Coronary artery (tissue), 2 donors: ENCODE measurements at regions not wholly inside any gene's neighbourhood (a gene's known extent, or its start where the extent isn't known, plus 50 kb on each side); places are given as distances from the start of the nearest gene placed in this dataset.
"Not testable (repeated sequence)": the region's sequence is repeated elsewhere in the genome, so short reads cannot be mapped to it uniquely, and the experiment has no call there.

ENCODE experiments used
- DNase-seq: peaks from one replicate; pipeline ENCODE4 v3.0.0-alpha.2; 2017; ENCODE audit warnings: low spot score
- H3K27ac ChIP-seq, 2 donors: fragments of 200-600 bp; sonication (generic); one replicate each; pipeline ENCODE4 v1.5.1; 2016 to 2019
- H3K4me3 ChIP-seq: fragments of 200-600 bp; sonication (generic); 2 replicates; pipeline ENCODE4 v1.5.1; 2016; ENCODE audit warnings: mild to moderate bottlenecking, moderate library complexity
- CTCF ChIP-seq: fragments of 200-600 bp; sonication (generic); IDR thresholded peaks from one replicate; pipeline ENCODE4 v1.5.1; 2019; ENCODE audit warnings: antibody characterized with exemption

GRCh38 chr11:33949252-33949913 is 57.5 kb upstream of the LMO2 start:
- no peak for TF ChIP-seq CTCF
- DNase-seq = no peak

GRCh38 chr11:33948494-33948893 is 56.6 kb upstream of the LMO2 start:
- DNase-seq = no peak
- TF ChIP-seq CTCF = no peak
- Histone ChIP-seq H3K4me3 (no peak overlapping the region), H3K27ac (no peak overlapping the region)

More at GRCh38 chr11:33949252-33949913, 57.5 kb upstream of the LMO2 start:
- Histone ChIP-seq H3K4me3 (no peak overlapping the region), H3K27ac (no peak overlapping the region)

- not testable (repeated sequence) for H3K4me3 ChIP-seq, H3K27ac ChIP-seq, DNase-seq
Measured at GRCh38 chr11:33947918-33948317, 56.0 kb upstream of the LMO2 start.

GRCh38 chr11:33946930-33947329 is 55.1 kb upstream of the LMO2 start:
- DNase-seq = no peak
- TF ChIP-seq CTCF = no peak
- Histone ChIP-seq H3K27ac (no peak overlapping the region), H3K4me3 (no peak overlapping the region)

- Histone ChIP-seq H3K4me3 (no peak overlapping the region), H3K27ac (no peak overlapping the region)
- no peak for TF ChIP-seq CTCF
- no peak for DNase-seq
Measured at GRCh38 chr11:33945481-33946268, 53.8 kb upstream of the LMO2 start.

GRCh38 chr11:33944693-33945424 is 53.0 kb upstream of the LMO2 start:
- no peak for DNase-seq
- TF ChIP-seq CTCF = no peak
- Histone ChIP-seq H3K4me3 (no peak overlapping the region), H3K27ac (no peak overlapping the region)

GRCh38 chr11:33944345-33944692 is 52.4 kb upstream of the LMO2 start:
- no peak for TF ChIP-seq CTCF
- no peak overlapping the region for H3K27ac ChIP-seq
- H3K4me3 ChIP-seq = no peak overlapping the region
- no peak for DNase-seq
